UCSD-AML1 (cell line): ENCODE measurements at regions not wholly inside any gene's neighbourhood (a gene's known extent, or its start where the extent isn't known, plus 50 kb on each side); places are given as distances from the start of the nearest gene placed in this dataset.
"Not testable (repeated sequence)": the region's sequence is repeated elsewhere in the genome, so short reads cannot be mapped to it uniquely, and the experiment has no call there.

Source experiments
- DNase-seq: peaks from one replicate; lab custom pipeline; 2025; ENCODE audit not compliant: unreplicated experiment; lab: John Stamatoyannopoulos, UW

- no peak for DNase-seq
Observed at GRCh38 chr4:42282081-42282901, 115.0 kb upstream of the SHISA3 start.

GRCh38 chr4:42284030-42284429 lies 113.3 kb upstream of the SHISA3 start:
- DNase-seq: no peak

- DNase-seq: not testable (repeated sequence)
Observed at GRCh38 chr4:42288876-42289275, 108.4 kb upstream of the SHISA3 start.

- not testable (repeated sequence) for DNase-seq
Observed at GRCh38 chr4:42292192-42292591, 105.1 kb upstream of the SHISA3 start.

- DNase-seq: no peak
Observed at GRCh38 chr4:42293967-42294813, 103.1 kb upstream of the SHISA3 start.

DNA sequence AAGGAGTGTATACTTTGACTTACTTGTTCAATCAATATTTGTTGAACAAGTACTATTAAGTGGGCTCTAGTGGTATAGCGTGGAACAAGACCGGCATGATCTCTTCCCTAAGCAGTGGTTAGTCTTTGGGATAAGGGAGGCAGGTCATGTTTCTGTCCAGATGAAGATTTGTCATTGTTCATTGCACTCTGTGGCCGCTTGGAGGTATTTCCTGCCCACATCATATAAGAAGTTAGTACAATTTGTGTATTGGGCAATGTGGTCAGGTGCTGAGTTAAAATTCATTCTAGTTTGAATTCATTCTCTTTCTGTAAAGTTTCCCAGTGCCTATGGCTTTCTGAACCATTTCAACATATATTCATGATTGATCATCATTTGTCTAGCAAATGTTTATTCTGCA lies 101.1 kb upstream of the SHISA3 start:
- no peak for DNase-seq

DNA sequence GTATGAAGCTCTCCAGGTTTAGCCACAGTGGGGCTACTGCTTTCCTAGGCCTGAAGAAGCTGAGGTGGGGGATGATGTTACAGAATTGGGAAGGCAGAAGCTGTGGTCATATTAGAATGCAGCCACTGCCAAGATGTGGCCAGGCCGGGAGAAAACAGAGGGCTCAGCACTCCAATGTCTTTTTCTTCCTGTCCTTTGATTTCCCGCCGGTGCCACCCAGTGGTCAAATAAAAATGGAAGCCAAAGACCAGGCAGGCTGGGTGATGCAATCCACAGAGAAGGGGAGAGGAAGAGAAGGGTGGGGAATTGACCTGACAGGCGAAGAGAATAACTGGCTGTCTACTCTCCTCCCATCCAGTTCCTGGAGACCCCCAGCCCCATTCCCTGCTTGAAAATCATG lies 94.9 kb upstream of the SHISA3 start:
- DNase-seq: peak; percentile 35

DNA sequence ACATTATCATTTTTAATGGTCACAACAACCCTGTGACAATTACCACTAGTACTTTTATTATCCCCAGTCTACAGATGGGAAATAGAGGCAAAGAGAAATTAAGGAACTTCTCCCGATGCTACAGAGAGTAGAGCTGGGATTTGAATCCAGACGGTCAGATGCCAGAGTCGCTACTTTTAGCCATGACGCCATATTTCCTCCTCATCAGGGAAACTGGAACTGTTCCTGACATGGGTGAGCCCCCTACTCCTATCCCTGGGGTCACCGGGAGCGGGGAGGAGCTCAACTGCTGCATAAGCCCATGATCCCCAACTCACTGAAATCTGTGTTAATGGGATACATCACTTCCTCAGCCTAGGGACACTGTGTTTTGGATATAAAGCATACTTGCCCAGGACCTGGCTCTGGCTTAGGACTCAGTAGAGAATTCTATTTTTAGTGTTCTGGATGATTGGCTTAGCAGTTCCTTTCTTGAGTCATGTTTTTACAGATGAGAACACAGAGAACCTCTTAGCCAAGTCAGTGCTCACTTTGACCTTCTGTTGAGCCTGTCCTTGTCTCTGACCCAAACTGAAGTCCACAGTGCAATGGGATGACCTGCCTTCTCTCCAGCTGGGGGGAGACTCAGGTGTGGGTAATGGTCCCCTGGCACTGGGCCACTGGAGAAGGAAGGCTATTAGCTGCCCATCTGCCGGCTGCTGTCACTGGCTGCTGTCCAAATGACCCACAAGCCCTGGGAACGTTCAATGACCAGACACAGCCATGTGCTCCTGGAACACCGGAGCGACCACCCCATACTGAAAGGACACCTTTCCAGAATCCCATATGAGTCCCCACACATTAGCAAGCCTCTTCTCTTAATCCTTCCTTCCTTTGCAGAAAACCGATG lies 90.8 kb upstream of the SHISA3 start:
- DNase-seq: no peak

- DNase-seq: no peak
Observed at GRCh38 chr4:42308247-42308646, 89.0 kb upstream of the SHISA3 start.

DNA sequence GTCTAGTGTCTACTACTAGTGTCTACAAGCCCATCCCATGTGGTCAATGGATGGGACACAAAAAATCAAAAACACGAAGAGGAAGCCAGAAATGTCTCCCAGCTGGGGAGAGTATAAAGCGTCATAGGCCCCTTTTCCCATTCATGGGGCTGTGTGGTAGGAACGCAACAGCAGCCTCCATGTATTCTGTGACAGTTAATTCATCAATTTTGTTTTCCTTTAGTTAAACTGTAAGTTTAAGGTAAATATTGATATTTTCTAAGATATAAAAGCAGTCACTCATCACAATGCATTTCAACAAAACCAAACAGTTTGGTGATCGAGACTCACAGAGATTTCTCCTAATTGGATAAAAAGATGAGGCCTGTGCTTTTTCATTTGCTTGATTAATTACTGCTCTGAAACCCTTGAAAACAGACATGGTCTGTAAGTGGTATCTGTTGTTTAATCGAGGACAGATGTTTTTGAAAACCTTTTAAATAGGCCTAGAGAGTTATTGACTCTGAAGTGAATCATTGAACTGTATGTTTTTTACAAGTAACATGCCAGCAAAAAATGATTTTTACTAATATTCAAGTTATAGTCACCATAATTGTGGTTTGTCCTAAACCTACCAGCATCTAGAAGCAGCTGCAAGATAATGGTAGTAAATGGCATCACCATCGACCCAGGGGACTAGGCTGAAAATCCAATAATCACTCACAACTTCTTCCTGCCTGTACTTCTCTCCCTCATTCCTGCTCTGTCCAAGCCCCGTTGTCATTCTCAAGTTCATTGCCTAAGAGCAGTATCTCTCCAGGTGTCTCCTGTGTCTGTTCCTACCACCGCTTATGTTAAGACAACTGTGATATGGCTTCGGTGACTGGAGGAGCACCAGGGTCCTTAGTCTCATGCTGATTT lies 87.7 kb upstream of the SHISA3 start:
- DNase-seq: no peak

- no peak for DNase-seq
Observed at GRCh38 chr4:42310358-42310757, 86.9 kb upstream of the SHISA3 start.

GRCh38 chr4:42310806-42311205 lies 86.5 kb upstream of the SHISA3 start:
- no peak for DNase-seq

DNA sequence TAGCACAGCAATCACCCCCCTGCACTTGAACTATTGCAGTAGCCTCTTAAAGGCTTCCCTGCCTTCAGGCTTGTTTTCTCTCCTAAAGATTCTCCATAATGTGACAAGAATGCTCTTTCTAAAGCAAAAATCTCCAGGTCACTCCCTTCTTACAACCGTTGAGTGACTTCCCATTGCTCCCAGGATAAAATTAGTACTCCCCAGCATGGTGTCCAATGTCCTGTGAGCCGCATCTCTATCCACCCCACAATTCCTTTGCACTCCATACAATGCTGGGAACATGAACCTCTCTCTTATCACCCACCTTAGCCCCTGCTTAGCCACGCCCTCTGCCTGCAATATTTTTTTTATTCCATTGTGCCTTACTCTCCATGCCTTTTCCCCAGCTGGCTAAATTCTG lies 85.7 kb upstream of the SHISA3 start:
- DNase-seq: no peak

DNA sequence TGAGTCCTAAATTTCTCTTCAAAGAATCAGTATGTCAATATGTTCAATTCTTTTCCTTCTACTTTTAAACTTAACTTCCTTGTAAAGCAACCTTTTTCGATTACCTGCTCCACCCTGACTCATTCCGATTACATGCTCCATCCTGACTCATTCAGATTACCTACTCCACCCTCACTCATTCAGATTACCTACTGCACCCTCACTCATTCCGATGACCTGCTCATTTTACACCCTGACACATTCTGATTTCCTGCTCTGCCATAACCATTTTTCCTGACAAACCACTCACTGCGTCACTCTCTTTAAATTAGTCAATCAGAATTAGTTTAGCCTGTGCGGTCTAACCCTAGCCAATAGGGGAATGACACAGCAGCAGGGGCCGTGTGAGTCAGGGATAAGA lies 83.9 kb upstream of the SHISA3 start:
- DNase-seq: not testable (repeated sequence)

DNA sequence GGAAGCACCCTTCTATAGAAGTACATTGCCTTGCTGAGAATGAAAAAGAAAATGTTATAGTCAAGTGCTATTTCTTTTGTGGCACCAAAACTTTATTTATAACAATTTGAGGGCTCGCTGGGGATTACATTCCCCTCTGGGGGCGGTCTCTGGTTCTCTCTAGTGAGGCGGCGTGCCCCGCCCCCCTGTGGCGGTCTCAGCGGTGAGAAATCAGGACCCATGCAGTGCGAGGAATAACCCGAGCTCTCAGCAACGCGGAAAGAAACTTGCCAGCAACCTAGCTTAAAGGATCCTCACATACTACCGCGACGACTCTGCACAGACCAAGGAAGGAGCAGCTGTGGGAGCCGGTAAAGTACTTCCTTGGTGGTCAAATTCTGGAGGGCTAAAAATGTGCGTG lies 83.4 kb upstream of the SHISA3 start:
- no peak for DNase-seq

DNA sequence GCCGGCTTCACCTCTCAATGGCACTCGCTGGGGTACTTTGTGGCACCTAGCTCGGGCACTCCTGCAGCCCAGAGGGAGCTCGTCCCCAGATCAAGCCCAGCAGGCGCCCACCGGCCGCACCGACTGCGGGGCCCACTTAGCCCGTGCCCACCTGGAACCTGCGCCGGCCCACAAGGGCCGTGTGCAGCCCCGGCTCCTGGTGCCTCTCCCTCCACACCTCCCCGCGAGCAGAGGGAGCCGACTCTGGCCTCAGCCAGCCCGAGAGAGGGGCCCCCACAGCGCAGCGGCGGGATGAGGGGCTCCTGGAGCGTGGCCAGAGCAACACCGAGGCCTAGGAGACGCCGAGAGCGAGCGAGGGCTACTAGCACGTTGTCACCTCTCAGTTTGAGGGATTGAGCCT lies 82.1 kb upstream of the SHISA3 start:
- no peak for DNase-seq

DNA sequence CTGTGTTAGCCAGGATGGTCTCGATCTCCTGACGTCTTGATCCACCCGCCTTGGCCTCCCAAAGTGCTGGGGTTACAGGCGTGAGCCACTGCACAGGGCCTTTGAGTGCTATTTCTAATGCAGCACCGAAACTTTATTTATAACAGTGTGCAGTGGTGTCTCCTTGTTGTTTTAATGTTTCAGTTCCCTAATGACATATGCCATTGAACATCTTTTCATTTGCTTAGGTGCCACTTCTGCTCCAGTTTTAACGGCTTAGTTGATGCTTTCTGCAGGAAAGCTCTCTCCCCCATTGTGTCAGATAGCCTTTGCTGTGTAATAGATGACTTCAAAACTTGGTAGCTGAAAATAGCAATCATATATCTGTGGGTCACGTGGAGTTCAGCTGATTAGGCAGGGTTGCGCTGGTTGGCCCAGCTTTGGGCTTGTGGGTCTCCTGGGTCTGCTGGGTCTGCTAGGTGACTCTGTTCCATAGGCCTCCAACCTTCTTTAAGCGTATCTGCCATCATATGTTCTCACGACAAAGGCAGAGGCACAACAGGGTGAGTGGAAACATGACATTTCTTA lies 76.4 kb upstream of the SHISA3 start:
- DNase-seq: no peak

- DNase-seq: no peak
Observed at GRCh38 chr4:42326040-42326439, 71.2 kb upstream of the SHISA3 start.

DNA sequence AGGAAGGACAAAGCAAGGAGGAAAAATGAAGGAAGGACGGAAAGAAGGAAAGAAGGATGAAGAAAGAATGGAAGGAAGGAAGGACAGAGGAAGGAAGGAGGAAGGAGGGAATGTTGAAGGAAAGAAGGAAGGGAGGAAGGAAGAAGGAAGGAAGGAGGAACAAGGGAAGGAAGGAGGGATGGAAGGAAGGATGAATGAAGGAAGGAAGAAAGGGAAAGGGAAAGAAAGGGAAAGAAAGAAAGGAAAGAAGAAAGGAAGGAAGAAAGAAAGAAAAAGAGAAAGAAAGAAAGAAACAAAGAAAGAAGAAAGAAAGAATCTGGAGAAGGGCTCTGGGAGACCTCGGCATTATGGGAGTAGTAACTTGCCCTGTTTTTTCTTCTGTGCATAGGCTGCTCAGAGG lies 70.8 kb upstream of the SHISA3 start:
- DNase-seq: no peak

DNA sequence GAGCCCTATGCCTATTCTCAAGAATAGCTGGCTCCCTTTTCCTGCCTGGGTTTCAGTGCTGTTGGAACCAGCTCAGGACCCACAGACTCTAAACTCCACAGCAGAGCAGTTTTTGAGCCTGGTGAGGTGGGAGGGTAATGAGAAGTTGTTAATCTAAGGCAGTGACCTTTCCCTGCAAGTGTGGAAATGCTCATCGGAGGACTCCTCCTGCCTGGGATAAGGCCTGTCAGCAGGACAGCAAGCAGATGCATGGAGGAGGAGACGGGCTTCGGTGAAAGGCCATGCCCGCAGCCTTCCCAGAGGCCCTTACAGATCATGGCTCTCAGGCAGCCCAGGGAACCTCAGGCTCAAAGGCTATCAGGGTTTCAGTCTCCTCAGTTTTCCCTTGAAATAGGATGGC lies 70.0 kb upstream of the SHISA3 start:
- no peak for DNase-seq
